ENCODE measurements at regions not wholly inside any gene's neighbourhood (a gene's known extent, or its start where the extent isn't known, plus 50 kb on each side); places are given as distances from the start of the nearest gene placed in this dataset.

- in situ Hi-C loops (cut with MboI; ENCODE audit: low pct_unique_long_range_greater_than_20kb in 2 of 9, low sequenced_read_pairs in 9 of 9, unreplicated experiment in 9 of 9) = no loop called here
- Histone ChIP-seq H3K4me3 (no peak overlapping the region), H3K27ac (no peak overlapping the region), H3K4me1 (replicated peaks in 1 of 2) (no peaks in the 10 kb centered on the region)
- WGBS, 10 experiments = 0 to 88% (median 50%) methylated on average over 1 to 3 of the region's 3 CpGs
- no peak for ATAC-seq (replicated peaks in 6 of 8)
Measured at GRCh38 chr22:22089459-22090308, 107.1 kb upstream of the TOP3B start.

GRCh38 chr22:22088658-22089458 lies 106.3 kb upstream of the TOP3B start:
- WGBS, 10 experiments = 0 to 73% (median 30%) methylated on average over 1 to 7 of the region's 9 CpGs; no CpG with 5 or more reads in 1 of the 10 experiments
- Histone ChIP-seq H3K27ac (no peak overlapping the region), H3K4me3 (no peak overlapping the region), H3K4me1 (replicated peaks in 1 of 2) (no peaks in the 10 kb centered on the region)
- no peak for ATAC-seq (replicated peaks in 6 of 8)
- in situ Hi-C loops (cut with MboI; ENCODE audit: low pct_unique_long_range_greater_than_20kb in 2 of 9, low sequenced_read_pairs in 9 of 9, unreplicated experiment in 9 of 9) = no loop called here

- Histone ChIP-seq H3K4me3 (no peak overlapping the region), H3K4me1 (replicated peaks in 1 of 2) (no peaks in the 10 kb centered on the region), H3K27ac (peak overlapping the region in 1 of 2 donors; percentile 23)
- no peak for ATAC-seq (replicated peaks in 6 of 8)
- in situ Hi-C loops (cut with MboI; ENCODE audit: low pct_unique_long_range_greater_than_20kb in 2 of 9, low sequenced_read_pairs in 9 of 9, unreplicated experiment in 9 of 9) = no loop called here
- WGBS, 10 experiments = 49 to 100% (median 74%) methylated on average over 1 to 10 of the region's 10 CpGs; no CpG with 5 or more reads in 2 of the 10 experiments
Measured at GRCh38 chr22:22087854-22088657, 105.5 kb upstream of the TOP3B start.

- Histone ChIP-seq H3K27ac (no peak overlapping the region), H3K4me3 (no peak overlapping the region), H3K4me1 (replicated peaks in 1 of 2) (no peaks in the 10 kb centered on the region)
- in situ Hi-C loops (cut with MboI; ENCODE audit: low pct_unique_long_range_greater_than_20kb in 2 of 9, low sequenced_read_pairs in 9 of 9, unreplicated experiment in 9 of 9) = no loop called here
- WGBS, 10 experiments = 32 to 100% (median 50%) methylated on average over 1 to 2 of the region's 2 CpGs; no CpG with 5 or more reads in 6 of the 10 experiments
- ATAC-seq (replicated peaks in 6 of 8) = peak in 2 of 8 experiments; percentile 8 to 35
Measured at GRCh38 chr22:22086501-22087158, 104.0 kb upstream of the TOP3B start.

- in situ Hi-C loops (cut with MboI; ENCODE audit: low pct_unique_long_range_greater_than_20kb in 2 of 9, low sequenced_read_pairs in 9 of 9, unreplicated experiment in 9 of 9) = no loop called here
- H3K4me1 ChIP-seq (replicated peaks in 1 of 2) = no peaks in the 10 kb centered on the region
- H3K27ac ChIP-seq = peak overlapping the region in 1 of 2 donors; percentile 35
- WGBS, 10 experiments = 0 to 64% (median 53%) methylated on average over 1 to 4 of the region's 5 CpGs; no CpG with 5 or more reads in 5 of the 10 experiments
- no peak overlapping the region for H3K4me3 ChIP-seq
- peak in 3 of 8 experiments; percentile 28 to 91 (median 87) for ATAC-seq (replicated peaks in 6 of 8)
Measured at GRCh38 chr22:22085702-22086500, 103.3 kb upstream of the TOP3B start.

- no peak for ATAC-seq (replicated peaks in 6 of 8)
- 0 to 25% (median 10%) methylated on average over 1 to 4 of the region's 4 CpGs; no CpG with 5 or more reads in 4 of the 10 experiments for WGBS, 10 experiments
- Histone ChIP-seq H3K4me1 (replicated peaks in 1 of 2) (no peaks in the 10 kb centered on the region), H3K27ac (no peak overlapping the region), H3K4me3 (no peak overlapping the region)
- in situ Hi-C loops (cut with MboI; ENCODE audit: low pct_unique_long_range_greater_than_20kb in 2 of 9, low sequenced_read_pairs in 9 of 9, unreplicated experiment in 9 of 9) = no loop called here
Measured at GRCh38 chr22:22084089-22084711, 101.6 kb upstream of the TOP3B start.

GRCh38 chr22:22082960-22083359 lies 100.4 kb upstream of the TOP3B start:
- 27 to 61% (median 53%) methylated on average over 2 to 5 of the region's 5 CpGs for WGBS, 10 experiments
- Histone ChIP-seq H3K4me3 (no peak overlapping the region), H3K4me1 (replicated peaks in 1 of 2) (no peaks in the 10 kb centered on the region), H3K27ac (no peak overlapping the region)
- no peak for ATAC-seq (replicated peaks in 6 of 8)
- in situ Hi-C loops (cut with MboI; ENCODE audit: low pct_unique_long_range_greater_than_20kb in 2 of 9, low sequenced_read_pairs in 9 of 9, unreplicated experiment in 9 of 9) = no loop called here

- Histone ChIP-seq H3K4me1 (replicated peaks in 1 of 2) (no peaks in the 10 kb centered on the region), H3K27ac (no peak overlapping the region), H3K4me3 (no peak overlapping the region)
- in situ Hi-C loops (cut with MboI; ENCODE audit: low pct_unique_long_range_greater_than_20kb in 2 of 9, low sequenced_read_pairs in 9 of 9, unreplicated experiment in 9 of 9) = no loop called here
- ATAC-seq (replicated peaks in 6 of 8) = no peak
- WGBS, 10 experiments = 33 to 100% (median 86%) methylated on average over 1 of the region's 1 CpG
Measured at GRCh38 chr22:22082229-22082835, 99.7 kb upstream of the TOP3B start.

- ATAC-seq (replicated peaks in 6 of 8) = peak in 2 of 8 experiments; percentile 10 to 35
- no peak overlapping the region for H3K27ac ChIP-seq
- in situ Hi-C loops (cut with MboI; ENCODE audit: low pct_unique_long_range_greater_than_20kb in 2 of 9, low sequenced_read_pairs in 9 of 9, unreplicated experiment in 9 of 9) = no loop called here
- H3K4me3 ChIP-seq = no peak overlapping the region
- WGBS, 10 experiments = 0 to 26% (median 14%) methylated on average over 1 to 2 of the region's 2 CpGs; no CpG with 5 or more reads in 2 of the 10 experiments
- H3K4me1 ChIP-seq (replicated peaks in 1 of 2) = no peaks in the 10 kb centered on the region
Measured at GRCh38 chr22:22080270-22080669, 97.7 kb upstream of the TOP3B start.

- Histone ChIP-seq H3K4me3 (no peak overlapping the region), H3K4me1 (replicated peaks in 1 of 2) (no peaks in the 10 kb centered on the region), H3K27ac (peak overlapping the region; percentile 25 to 46)
- 15 to 83% (median 46%) methylated on average over 1 to 5 of the region's 6 CpGs; no CpG with 5 or more reads in 4 of the 10 experiments for WGBS, 10 experiments
- ATAC-seq (replicated peaks in 6 of 8) = peak in 3 of 8 experiments; percentile 75 to 91 (median 78)
- in situ Hi-C loops (cut with MboI; ENCODE audit: low pct_unique_long_range_greater_than_20kb in 2 of 9, low sequenced_read_pairs in 9 of 9, unreplicated experiment in 9 of 9) = no loop called here
Measured at GRCh38 chr22:22079404-22080148, 97.0 kb upstream of the TOP3B start.

GRCh38 chr22:22078329-22078728 lies 95.7 kb upstream of the TOP3B start:
- H3K4me1 ChIP-seq (replicated peaks in 1 of 2) = no peaks in the 10 kb centered on the region
- in situ Hi-C loops (cut with MboI; ENCODE audit: low pct_unique_long_range_greater_than_20kb in 2 of 9, low sequenced_read_pairs in 9 of 9, unreplicated experiment in 9 of 9) = no loop called here
- H3K4me3 ChIP-seq = no peak overlapping the region
- no peak overlapping the region for H3K27ac ChIP-seq
- ATAC-seq (replicated peaks in 6 of 8) = no peak
- WGBS, 10 experiments = no CpG with 5 or more reads among the region's 1 CpG

All from motor neuron (in vitro differentiated cells).